ENCODE measurements at regions not wholly inside any gene's neighbourhood (a gene's known extent, or its start where the extent isn't known, plus 50 kb on each side); places are given as distances from the start of the nearest gene placed in this dataset.

- TF ChIP-seq CTCF (IDR thresholded peaks at IDR 0.05), result no peak
- TF ChIP-seq POLR2A (IDR thresholded peaks at IDR 0.05), result no peak
Observed at GRCh38 chr2:12930391-12930790, 213.7 kb downstream of the TRIB2 start.

Data from tibial nerve (tissue), 3 donors.